Germinal center (tissue), 1 donor: ENCODE measurements at regions not wholly inside any gene's neighbourhood (a gene's known extent, or its start where the extent isn't known, plus 50 kb on each side); places are given as distances from the start of the nearest gene placed in this dataset.
"Not testable (repeated sequence)": the region's sequence is repeated elsewhere in the genome, so short reads cannot be mapped to it uniquely, and the experiment has no call there.

Experiments used
- DNase-seq: peaks from one replicate; pipeline ENCODE4 v3.0.0; 2012; ENCODE audit warnings: mixed read lengths, low spot score

- not testable (repeated sequence) for DNase-seq
Observed at GRCh38 chr5:1588071-1588694, 64.4 kb upstream of the LPCAT1 start.

DNA sequence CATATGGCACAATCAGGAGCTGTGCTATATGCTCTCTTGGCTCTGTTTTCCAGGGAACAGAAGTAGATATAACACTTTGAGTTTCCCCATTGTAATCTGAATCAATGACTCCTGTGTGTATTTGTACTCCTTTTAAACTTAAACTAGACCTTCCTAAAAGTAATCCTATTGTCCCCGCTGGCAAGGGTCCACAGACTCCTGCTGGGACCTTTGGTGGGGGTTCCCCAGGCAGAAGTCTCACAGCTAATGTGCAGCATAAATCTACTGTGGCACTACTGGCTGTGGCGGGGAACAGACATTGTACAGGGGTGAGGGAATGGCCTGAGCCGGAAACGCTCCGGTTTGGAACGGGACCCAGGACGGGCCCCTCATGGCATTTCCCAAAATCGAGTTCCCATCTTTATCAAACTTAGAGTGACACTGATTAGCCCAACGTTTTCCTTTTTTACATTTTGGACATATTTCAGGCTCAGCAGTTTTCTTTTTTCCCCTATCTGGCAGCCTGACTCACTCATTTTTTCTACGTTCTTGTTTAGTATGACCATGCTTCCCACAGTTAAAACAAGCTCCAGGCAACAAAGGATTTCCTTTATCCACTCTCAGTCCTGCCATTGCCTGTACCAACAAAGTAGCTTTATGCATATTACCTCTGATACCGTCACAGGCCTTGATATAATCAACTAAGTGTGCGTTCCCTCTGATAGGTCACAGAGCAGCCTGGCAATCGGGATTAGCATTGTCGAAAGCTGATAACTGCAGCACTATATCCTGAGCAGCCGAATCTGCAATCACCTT is 59.5 kb upstream of the LPCAT1 start:
- DNase-seq, result not testable (repeated sequence)

GRCh38 chr5:1579389-1579788 is 55.6 kb upstream of the LPCAT1 start:
- not testable (repeated sequence) for DNase-seq

GRCh38 chr5:1576851-1577250 is 53.1 kb upstream of the LPCAT1 start:
- DNase-seq, result not testable (repeated sequence)

DNA sequence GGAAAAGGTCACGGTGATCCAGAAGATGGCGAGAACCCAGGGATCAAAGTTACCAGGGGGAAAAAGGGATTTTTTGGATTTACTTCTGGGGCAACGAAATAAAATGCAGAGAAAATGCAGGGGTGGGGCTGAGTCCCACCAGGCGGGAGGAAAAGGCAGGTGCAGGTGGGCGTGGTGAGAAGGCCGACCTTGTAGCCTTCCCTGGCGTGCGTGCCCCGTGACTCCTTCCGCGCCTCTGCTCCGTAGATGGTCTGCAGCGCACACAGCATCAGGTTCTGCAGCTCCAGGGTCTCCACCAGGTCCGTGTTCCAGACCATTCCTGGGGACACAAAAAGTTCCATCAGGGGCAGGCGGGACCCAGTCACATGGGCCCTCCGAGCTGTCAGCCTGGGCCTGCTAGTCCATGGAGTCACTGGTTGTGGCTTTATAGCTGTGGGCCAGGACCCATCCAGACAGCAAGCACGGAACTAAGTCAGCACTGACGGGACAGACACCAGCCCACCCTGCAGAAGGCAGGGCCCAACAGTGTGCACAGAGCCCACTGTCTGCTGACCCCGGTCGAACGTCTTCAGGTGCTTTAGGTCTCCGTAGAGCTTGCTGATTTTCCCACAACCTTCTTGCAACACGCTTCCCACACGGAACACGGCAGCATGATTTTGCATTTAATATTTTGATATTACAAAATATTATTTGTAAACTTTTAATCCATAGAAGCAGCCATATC is 52.4 kb upstream of the LPCAT1 start:
- DNase-seq, result not testable (repeated sequence)

DNA sequence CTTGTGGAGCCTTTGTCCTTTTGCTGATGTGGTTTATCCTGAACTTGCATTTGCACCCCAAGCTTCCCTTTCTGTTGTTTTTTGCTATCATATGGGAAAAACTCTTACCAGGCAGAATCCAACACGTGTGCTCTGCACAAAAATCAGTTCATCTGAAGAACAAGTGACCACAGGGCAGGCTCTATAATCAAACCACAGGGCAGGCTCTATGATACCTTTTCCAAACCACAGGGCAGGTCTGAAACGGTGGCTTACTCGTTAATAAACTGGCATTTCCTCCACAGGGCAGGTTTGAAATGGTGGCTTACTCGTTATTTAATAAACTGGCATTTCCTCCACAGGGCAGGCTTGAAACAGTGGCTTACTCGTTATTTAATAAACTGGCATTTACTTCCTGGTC is 51.7 kb upstream of the LPCAT1 start:
- DNase-seq, result not testable (repeated sequence)

- not testable (repeated sequence) for DNase-seq
Observed at GRCh38 chr5:1574023-1574318, 50.2 kb upstream of the LPCAT1 start.

GRCh38 chr5:1573217-1574022 is 49.7 kb upstream of the LPCAT1 start:
- not testable (repeated sequence) for DNase-seq
